Superior temporal gyrus (tissue), 1 donor: ENCODE measurements at regions not wholly inside any gene's neighbourhood (a gene's known extent, or its start where the extent isn't known, plus 50 kb on each side); places are given as distances from the start of the nearest gene placed in this dataset.

ENCODE experiments used
- DNase-seq: peaks from one replicate; pipeline ENCODE4 v3.0.0-alpha.2; 2016; ENCODE audit errors: extremely low spot score

DNA sequence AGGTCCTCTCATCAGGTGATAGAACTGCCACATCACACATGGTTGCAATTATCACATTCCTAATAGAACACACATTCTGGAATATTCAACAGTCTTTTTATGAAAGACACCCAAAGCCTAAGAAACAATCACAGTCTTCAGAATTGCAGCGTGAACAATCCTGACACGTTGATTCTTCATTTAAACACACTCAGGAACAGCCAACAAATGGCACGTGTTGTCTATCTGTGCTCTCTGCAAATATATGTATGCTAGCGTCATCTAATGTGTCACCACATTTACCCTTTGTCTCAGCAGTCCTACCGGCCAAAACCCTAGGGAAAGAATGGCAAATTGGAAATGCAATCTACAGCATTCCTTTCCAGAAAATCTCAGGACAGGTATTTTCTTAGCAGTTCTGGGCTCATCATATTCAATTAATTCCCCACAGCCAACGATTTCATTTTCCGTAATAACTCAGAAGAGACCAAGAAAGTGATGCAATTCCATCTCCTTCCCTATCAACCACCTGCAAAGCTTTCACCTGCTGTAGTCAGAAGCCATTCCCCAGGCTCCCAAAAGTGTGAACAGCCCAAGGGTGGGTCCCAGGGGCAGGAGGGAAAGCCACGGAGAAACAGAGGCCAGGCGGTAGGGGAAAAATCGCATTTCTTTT lies 280.3 kb upstream of the JARID2 start:
- no peak for DNase-seq

DNA sequence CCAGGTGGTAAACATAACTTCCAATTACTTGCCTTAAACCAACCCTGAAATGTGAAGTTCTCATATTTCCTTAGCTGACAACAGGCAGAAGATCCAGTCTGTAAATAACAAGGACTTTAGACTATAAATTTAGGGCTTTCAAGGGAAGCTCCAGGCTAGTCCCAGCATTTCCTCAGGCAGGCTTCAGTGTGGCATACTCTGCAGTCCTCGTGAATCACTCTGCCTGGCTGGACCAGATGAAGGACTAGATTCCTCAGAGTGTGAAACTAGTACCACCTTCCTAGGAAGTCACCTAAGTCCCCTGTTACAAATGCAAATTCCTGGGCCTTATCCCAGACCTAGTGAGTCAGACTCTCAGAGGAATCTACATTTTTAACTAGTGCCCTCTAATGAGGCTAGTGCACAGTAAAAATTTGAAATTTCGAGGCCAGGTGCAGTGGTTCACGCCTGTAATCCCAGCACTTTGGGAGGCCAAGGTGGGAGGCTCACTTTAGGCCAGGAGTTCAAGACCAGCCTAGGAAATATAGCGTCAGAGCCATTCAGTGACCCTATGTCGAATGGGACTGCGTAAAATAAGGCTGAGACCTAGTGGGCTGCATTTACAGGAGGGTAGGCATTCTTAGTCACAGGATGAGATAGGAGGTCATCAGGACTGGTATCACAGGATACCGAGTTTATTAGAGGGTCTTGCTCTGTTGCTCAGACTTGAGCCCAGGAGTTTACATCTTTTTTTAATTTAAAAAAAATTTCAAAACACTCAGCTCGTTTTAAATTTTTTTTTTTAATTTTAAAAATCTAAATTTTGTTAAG lies 279.6 kb upstream of the JARID2 start:
- DNase-seq: no peak

DNA sequence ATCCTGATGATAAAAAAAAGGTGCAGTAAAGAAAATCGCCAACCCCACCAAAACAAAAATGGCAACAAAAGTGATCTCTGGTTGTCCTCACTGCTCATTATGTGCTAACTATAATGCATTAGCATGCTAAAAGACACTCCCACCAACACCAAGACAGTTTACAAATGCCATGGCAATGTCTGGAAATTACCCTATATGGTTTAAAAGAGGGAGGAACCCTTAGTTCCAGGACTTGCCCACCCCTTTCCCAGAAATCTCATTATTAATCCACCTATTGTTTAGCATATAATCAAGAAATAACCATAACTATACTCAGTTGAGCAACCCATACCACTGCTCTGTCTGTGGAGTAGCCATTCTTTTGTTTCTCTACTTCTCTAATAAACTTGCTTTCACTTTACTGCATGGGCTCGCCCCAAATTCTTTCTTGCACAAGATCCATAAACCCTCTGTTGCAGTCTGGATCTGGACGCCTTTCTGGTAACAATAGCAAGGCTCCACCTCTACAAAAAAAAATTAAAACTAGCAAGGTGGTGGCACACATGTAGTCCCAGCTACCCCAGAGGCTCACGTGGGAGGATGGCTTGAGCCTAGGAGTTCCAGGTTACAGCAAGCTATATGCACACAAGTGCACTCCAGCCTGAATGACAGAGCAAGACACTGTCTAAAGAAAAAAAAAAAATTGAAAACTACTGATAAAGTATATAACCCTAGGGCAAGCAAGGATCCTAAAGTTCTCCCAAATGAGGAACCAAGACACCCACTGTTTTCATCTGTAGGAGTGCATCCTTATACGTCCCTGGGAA lies 278.8 kb upstream of the JARID2 start:
- DNase-seq: no peak

DNA sequence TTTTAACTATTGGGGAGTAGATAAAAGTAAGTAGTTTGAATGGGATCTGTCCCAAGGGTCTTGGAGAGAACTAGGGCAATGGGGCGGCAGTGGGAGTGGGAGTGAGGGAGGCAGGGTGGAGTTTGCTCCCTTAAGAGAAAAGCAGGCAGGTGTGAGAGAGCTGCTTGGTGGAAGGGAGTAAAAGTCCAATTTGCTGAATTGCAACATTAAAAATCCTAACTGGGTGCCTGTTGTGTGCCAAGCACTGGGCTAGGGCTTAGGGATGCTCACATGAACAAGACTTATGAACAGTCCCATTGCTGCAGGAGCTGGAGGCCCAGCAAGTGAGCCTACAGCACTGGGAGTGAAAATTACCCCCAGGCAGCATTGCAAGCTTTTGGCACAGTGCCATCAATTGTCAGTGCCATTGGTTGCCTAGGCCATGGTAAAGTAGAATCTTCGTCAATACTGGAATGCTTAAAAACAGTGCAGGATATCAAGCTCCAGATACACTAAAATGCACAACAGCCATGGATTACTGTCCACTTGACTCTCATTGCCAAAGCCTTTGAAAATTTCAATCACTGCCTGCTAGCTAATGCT lies 277.7 kb upstream of the JARID2 start:
- no peak for DNase-seq

DNA sequence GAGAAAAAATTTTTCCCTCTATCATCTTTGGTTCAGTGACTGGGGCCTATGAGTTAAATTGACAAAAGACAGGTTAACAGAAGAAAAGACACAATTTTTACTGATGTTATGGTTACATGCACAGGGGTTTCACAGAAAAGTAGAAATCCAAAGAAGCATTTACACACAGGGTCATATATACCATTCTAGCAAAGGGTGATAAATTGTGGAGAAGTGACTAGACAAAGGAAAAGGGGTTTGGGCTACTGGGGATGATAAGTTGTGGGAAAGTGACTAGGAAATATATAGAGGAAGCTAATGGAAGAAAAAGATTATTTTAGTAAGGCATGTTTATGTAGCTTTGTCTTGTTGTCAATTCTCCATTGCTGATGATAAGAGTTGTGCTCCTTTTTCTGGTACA lies 276.7 kb upstream of the JARID2 start:
- DNase-seq: no peak

DNA sequence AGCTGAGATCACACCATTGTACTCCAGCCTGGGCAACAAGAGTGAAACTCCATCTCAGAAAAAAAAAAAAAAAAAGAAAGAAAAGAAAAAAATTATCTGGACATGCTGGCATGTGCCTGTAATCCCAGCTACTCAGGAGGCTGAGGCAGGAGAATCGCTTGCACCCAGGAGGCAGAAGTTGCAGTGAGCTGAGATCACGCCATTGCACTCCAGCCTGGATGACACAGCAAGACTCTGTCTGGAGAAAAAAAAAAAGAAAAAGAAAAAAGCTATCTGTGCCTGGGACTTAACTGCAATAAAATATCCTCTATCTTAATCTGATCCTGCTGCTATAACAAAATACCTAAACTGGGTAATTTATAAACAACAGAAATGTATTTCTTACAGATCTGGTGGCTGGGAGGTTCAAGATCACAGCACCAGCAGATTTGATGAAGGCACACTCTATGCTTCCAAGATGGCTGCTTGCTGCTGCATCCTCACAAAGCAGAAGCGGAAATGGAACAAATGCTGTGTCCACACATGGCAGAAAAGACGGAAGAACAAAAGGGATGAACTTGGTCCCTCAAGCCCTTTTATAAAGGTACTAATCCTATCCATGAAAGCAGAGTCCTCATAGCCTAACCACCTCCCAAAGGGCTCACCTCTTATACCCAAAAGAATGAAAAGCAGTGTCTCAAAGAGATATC lies 273.3 kb upstream of the JARID2 start:
- no peak for DNase-seq

DNA sequence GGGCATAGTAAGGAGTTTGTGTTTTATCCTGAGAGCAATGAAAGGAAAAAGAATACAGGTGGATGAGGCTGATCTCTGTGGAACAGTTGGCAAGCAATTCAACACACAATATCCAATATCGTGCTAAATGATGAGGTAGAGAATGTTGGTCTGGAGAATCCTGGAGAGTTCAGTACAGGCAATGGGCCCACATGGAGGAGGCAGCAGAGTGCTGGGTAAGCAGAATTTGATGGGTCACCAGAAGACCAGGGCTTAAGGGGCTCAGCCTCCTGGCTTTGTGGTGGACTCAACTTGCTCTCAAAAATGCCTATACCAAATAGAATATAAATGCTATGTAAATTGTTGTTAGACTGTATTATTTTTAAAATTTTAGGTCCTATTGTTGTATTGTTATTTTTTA lies 271.5 kb upstream of the JARID2 start:
- no peak for DNase-seq

DNA sequence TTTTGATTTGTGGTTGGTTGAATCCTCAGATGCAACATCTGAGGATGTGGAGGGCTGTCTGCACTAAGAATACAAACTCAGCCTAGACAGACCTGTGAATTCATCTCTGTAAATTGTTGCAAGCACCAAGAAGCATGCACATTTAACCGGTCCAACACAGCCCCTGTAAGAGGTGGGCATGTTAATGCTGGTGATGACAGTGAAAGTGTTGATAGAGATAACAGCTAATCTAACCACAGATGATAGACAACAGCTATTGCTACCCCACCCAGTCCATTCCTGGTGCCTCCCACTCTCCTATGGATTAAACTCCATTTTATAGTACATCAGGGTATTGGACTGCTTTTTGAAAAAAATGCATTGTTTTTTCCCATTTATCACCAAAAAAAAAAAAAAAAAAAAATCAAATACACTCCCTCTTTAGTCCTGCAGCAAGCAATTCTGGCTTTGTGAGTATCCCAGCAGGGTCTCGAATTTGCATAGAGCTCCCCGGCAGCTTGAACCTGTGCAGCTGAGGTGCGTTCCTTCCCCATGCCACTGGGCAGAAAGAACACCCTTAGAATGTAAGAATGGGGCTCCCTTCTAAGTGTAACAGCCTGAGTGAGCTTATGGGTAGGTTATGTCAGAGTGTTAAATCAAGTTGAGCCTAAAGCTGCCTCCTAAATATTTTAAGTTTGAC lies 270.9 kb upstream of the JARID2 start:
- no peak for DNase-seq

DNA sequence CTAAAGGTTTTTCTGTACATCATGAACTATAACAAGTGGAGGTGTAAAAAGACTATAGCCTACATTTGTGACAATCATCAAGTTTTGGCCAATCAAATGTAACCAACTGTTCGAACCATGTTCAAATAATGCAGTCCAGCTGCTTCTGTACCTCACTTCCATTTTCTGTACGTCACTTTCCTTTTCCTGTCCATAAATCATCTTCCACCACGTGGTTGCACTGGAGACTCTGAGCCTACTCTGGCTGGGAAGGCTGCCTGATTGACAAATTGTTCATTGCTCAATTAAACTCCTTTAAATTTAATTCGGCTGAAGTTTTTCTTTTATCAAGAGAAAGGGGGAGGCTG lies 270.4 kb upstream of the JARID2 start:
- no peak for DNase-seq

DNA sequence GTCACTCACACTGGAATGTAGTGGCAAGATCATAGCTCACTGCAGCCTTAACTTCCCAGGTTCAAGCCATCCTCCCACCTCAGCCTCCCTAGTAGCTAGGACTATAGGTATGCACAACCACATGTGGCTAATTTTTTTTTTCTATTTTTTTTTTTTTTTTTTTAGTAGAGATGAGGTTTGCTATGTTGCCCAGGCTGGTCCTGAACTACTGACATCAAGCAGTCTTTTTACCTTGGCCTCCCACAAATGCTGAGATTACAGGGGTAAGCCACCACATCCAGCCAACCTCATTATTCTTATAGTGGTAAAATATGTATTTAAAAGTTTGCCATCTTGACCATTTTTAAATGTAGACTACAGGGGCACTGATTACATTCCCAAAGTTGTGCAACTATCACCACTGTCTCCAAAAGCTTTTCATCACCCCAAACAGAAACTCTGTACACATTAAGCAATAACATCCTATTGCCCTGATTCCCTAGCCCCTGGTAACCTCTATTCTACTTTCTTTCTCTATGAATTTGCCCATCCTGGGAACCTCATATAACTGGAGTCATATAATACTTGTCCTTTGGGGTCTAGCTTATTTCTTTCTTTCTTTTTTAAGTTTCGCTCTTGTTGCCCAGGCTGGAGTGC lies 268.0 kb upstream of the JARID2 start:
- DNase-seq: no peak

DNA sequence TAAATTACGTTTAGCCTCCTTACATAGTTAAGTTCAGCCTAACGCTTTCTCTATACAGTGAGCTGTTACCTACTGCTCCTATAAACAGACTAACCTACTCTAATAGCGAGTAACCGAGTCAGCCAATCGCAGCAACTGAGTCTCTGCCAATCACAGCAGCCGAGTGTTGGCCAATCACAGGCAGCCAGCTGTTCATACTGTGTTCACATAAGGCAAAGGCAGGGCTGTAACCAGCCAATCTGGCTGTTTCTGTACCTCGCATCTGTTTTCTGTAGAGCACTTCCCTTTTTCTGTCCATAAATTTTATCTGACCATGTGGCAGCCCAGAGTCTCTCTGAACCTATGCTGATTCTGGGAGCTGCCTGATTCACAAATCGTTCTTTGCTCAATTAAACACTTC lies 263.9 kb upstream of the JARID2 start:
- DNase-seq: no peak

DNA sequence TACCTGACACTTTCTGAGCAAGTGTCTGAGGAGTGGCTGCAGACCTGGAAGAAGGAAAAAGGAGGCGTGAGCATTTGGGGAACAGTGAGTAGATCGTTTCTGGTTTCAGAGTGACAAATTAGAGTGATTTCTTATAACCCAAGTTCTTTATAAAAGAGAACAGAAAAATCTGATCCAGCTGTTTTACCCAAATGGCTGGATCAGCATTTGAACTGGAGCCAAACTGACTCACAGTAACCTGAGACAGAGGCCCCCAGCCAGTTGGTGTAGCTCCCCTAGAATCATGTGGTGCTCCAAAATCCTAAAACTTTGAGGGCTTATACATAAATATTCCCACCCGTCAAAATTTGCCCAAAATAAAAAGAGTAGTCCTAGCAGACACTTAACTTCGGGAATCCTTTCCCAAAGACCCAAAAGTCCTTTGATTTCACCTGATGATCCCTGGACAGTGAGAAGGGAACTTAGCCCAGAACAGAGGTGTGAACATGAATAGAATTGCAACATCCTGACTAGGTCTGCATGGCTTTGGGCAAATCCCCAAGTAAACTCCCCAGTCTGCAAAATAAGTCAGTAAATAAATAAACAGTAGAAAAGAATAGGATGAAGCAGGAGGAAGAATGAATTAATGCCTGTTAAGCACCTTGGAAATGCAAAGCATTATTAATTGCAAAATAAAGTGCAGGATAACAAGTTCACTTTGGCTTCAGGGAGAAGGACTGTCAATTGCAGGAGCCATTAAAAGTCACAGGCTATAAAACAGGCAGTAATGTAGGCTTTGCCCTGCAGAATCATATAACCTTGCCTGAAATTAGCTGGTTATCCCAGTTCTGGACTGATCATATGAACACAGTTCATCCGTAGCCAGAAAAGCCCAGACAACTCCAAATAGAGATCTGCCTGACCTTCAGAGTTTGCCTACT lies 262.0 kb upstream of the JARID2 start:
- DNase-seq: no peak

DNA sequence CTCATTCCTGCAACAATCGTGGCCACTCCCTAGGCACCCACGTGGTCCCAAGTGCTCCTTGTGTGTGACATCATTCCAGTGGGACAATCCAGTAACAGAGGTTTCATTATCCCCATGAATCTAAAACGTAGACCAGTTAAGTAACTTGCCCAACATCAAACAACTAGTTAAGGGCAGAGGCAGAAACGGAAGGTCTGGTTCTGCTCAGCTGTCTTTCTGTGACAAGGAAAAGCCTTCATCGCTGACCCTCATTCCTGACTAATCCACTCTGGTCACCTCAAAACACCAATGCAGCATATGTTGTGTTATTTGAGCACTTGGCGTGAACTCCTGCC lies 261.4 kb upstream of the JARID2 start:
- DNase-seq: no peak

DNA sequence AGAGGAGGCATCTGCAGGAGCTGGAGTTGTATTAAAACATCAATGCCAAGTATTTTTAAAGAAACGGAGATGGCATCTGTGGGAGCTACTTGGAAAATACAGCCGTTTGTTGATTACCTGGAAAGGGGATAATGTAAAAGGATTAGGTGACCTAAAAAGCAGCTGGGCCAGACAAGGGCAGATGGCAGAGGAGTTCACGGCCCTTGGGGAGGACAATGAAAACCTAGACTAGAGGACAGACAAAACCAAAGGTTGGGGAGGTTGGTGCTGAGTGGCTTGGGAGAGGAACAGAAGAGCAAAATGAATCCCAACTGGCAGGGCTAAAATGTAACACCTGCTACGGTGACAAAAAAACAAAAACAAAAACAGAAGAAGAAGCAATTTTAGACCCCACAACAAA lies 260.5 kb upstream of the JARID2 start:
- DNase-seq: no peak

DNA sequence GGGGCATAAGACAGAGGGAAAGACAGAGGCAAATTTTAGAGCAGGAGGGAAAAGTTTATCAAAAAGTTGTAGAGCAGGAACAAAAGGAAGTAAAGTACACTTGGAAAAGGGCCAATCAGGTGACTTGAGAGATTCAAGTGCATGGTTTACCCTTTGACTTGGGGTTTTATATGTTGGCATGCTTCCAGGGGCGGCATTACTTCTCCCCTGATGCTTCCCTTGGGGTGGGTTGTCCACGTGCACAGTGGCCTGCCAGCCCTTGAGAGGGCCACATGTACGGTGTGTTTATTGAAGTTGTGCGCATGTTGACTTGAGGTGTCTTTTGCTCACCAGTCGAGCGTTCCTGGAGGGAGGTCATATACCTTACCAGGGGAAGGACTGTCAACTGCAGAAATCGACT lies 259.5 kb upstream of the JARID2 start:
- DNase-seq: no peak

DNA sequence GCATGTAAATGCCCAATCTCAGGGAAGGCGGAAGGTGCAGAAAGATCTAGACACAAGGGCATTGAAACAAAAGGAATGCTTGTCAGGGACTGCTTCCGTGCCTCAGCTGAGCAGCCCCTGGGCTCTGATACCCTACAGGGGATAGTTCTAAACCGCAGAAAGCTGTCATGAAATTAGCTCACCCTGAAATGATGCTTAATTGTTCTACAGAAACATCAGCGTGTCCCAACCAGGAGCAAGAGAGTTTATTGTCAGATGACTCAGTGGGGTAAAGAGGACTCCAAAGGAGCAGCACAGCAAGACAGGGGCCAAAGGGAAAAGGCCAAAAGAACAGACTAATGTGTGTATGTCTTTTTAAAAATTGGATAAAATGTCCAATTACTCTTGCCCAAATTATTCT lies 258.4 kb upstream of the JARID2 start:
- DNase-seq: no peak

DNA sequence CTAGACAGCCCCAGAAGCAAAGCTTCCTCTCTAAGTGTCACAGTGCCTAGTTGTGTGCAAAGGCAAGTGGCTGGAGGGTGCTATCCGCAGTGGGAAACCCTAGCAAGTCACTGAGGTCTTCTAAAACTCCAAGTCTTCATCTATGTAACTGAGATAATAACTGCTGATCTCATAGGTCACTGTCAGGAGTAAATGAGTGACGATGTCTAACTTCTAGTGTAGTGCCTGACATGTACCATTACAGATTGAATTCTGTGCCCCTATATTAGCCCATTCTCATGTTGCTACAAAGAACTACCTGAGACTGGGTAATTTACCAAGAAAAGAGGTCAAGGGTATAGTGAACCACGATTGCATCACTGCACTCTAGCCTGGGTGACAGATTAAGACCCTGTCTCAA lies 253.5 kb upstream of the JARID2 start:
- no peak for DNase-seq

DNA sequence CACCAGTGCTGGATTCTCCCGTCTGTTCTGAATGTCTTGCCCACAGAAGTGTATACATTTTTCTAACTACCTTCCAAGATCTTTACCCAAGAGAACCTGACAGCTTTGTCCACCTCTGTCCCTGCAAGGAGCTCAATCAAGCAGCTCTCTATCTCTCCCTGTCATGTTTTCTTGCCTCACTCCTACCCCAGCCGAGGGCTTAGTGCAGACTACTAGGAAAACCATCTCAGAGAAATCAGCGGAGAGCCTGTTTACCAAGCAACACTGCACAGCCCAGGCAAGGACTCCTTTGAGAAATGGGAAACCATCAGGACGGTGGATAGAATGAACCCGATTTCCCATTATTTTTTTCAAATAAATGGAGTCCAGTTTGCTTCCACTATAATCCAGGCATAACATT lies 250.7 kb upstream of the JARID2 start:
- DNase-seq: no peak

DNA sequence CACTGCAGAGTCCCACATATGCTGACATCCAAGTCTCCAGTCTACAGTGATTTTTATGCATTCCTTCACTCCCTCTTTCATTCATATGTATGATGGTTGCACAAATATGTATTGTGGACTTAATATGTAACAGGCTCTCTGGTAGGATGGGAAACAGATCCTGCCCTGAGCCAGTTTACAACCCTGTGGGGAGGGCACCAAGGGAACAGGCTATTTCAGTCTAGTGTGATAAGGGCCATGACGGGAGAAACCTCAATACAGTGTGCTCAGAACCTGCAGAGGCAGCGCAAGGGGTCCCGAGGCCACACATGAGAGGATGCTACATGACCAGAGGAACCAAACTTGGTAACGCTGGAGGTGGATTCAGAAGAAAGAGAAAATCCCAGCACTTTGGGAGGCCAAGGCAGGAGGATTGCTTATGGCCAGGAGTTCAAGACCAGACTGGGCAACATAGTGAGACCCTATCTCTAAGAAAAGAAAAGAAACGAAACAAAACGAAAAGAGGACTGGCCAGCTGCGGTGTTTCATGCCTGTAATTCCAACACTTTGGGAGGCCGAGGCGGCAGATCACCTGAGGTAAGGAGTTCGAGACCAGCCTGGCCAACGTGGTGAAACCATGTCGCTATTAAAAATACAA lies 249.8 kb upstream of the JARID2 start:
- no peak for DNase-seq
